Stimulated activated CD4-positive, alpha-beta T cell treated with anti-CD3 and anti-CD28 coated beads, TNF-alpha, amount 100 ng/mL, for 24 hours (primary cell): ENCODE measurements at regions not wholly inside any gene's neighbourhood (a gene's known extent, or its start where the extent isn't known, plus 50 kb on each side); places are given as distances from the start of the nearest gene placed in this dataset.

Source experiments
- DNase-seq, 3 experiments: peaks; one replicate each; pipeline ENCODE4 v3.0.0-alpha.2; 2020; ENCODE audit warnings: low read depth in 3 of 3

GRCh38 chr3:124277144-124277890, 285.4 kb upstream of the ROPN1 start:
- DNase-seq, result no peak

GRCh38 chr3:124281453-124282316, 289.8 kb upstream of the ROPN1 start:
- no peak for DNase-seq

GRCh38 chr3:124282751-124283651, 291.1 kb upstream of the ROPN1 start:
- DNase-seq, result no peak

- no peak for DNase-seq
Measured at GRCh38 chr3:124283652-124284023, 291.7 kb upstream of the ROPN1 start.

GRCh38 chr3:124288996-124289395, 297.1 kb upstream of the ROPN1 start:
- no peak for DNase-seq

- DNase-seq, result no peak
Measured at GRCh38 chr3:124291008-124291407, 299.1 kb upstream of the ROPN1 start.

- DNase-seq, result no peak
Measured at GRCh38 chr3:124292329-124292728, 300.4 kb upstream of the ROPN1 start.

GRCh38 chr3:124293584-124293983, 301.7 kb upstream of the ROPN1 start:
- no peak for DNase-seq

- no peak for DNase-seq
Measured at GRCh38 chr3:124295362-124295761, 303.4 kb upstream of the ROPN1 start.

- DNase-seq, result no peak
Measured at GRCh38 chr3:124296406-124296805, 304.5 kb upstream of the ROPN1 start.

GRCh38 chr3:124297062-124297980, 305.4 kb upstream of the ROPN1 start:
- DNase-seq, result no peak

- DNase-seq, result no peak
Measured at GRCh38 chr3:124298301-124298700, 306.4 kb upstream of the ROPN1 start.

GRCh38 chr3:124298951-124299350, 307.0 kb upstream of the ROPN1 start:
- DNase-seq, result no peak

- DNase-seq, result no peak
Measured at GRCh38 chr3:124299831-124300230, 307.9 kb upstream of the ROPN1 start.

- DNase-seq, result no peak
Measured at GRCh38 chr3:124300416-124300815, 308.5 kb upstream of the ROPN1 start.

- DNase-seq, result no peak
Measured at GRCh38 chr3:124303305-124303910, 311.5 kb upstream of the ROPN1 start.

- DNase-seq, result no peak
Measured at GRCh38 chr3:124306665-124307064, 314.7 kb upstream of the ROPN1 start.

- DNase-seq, result no peak
Measured at GRCh38 chr3:124313621-124314020, 321.7 kb upstream of the ROPN1 start.

GRCh38 chr3:124315215-124316033, 323.5 kb upstream of the ROPN1 start:
- no peak for DNase-seq

GRCh38 chr3:124316034-124316287, 324.0 kb upstream of the ROPN1 start:
- no peak for DNase-seq
